Lung (tissue), 11 donors: ENCODE measurements at regions not wholly inside any gene's neighbourhood (a gene's known extent, or its start where the extent isn't known, plus 50 kb on each side); places are given as distances from the start of the nearest gene placed in this dataset.

Experiments used
- ATAC-seq: fragments of 200-7000 bp; cut with Tn5 transposase; one replicate; pipeline ENCODE4 v1.9.1; 2020; ENCODE audit warnings: moderate number of reproducible peaks; ENCODE audit not compliant: insufficient read depth, low FRiP score
- DNase-seq, 3 donors: peaks; one replicate each; pipeline ENCODE4 v3.0.0-alpha.2; 2013 to 2017
- H3K27ac ChIP-seq, 2 donors: one replicate each; pipeline ENCODE4 v1.5.1; 2013; ENCODE audit warnings: mild to moderate bottlenecking in 2 of 2, moderate library complexity in 2 of 2, control low read depth in 1 of 2, inconsistent platforms in 1 of 2, low read depth in 1 of 2, low read length in 1 of 2
- H3K27me3 ChIP-seq, 3 donors: one replicate each; pipeline ENCODE4 v1.5.1; 2013; ENCODE audit warnings: low read length in 2 of 3; ENCODE audit not compliant: control insufficient read depth in 3 of 3, insufficient read depth in 3 of 3
- H3K36me3 ChIP-seq, 4 donors: one replicate each; pipeline ENCODE4 v1.5.1; 2013; ENCODE audit warnings: low read length in 4 of 4, mild to moderate bottlenecking in 1 of 4, moderate library complexity in 1 of 4; ENCODE audit not compliant: control insufficient read depth in 4 of 4, insufficient read depth in 4 of 4
- H3K4me1 ChIP-seq, 5 donors: one replicate each; pipeline ENCODE4 v1.5.1; 2013; ENCODE audit warnings: low read length in 5 of 5, mild to moderate bottlenecking in 2 of 5, moderate library complexity in 1 of 5; ENCODE audit not compliant: control insufficient read depth in 5 of 5, insufficient read depth in 5 of 5
- H3K4me3 ChIP-seq: one replicate; pipeline ENCODE4 v1.5.1; 2013; ENCODE audit warnings: mild to moderate bottlenecking, control low read depth, moderate library complexity
- H3K9ac ChIP-seq, 2 donors: one replicate each; pipeline ENCODE4 v1.5.1; 2013; ENCODE audit warnings: low read length in 2 of 2, control low read depth in 1 of 2; ENCODE audit not compliant: insufficient read depth in 1 of 2
- H3K9me3 ChIP-seq, 4 donors: one replicate each; pipeline ENCODE4 v1.5.1; 2013; ENCODE audit warnings: low read length in 3 of 4, mild to moderate bottlenecking in 1 of 4, moderate library complexity in 1 of 4; ENCODE audit not compliant: control insufficient read depth in 4 of 4, insufficient read depth in 3 of 4
- WGBS, 2 donors: extraction: QIAGEN DNeasy Blood & Tissue Kit; methylation state at CpG; one replicate each; pipeline ENCODE4 v1.1.7; 2013; 5-methylcytosine and 5-hydroxymethylcytosine counted together
- TF ChIP-seq, protein P1 (sequence below): IDR thresholded peaks from 2 replicates; pipeline ENCODE4 v1.5.1; 2012; ENCODE audit warnings: mild to moderate bottlenecking; ENCODE audit errors: control extremely low read depth, extremely low read depth
- donor health status: control.
- donor health status: control.
- donor health status: Bipolar disorder and iron deficiency.
- donor health status: healthy.
- donor health status: DM: yes; HTN: yes; CAD: no.

DNA sequence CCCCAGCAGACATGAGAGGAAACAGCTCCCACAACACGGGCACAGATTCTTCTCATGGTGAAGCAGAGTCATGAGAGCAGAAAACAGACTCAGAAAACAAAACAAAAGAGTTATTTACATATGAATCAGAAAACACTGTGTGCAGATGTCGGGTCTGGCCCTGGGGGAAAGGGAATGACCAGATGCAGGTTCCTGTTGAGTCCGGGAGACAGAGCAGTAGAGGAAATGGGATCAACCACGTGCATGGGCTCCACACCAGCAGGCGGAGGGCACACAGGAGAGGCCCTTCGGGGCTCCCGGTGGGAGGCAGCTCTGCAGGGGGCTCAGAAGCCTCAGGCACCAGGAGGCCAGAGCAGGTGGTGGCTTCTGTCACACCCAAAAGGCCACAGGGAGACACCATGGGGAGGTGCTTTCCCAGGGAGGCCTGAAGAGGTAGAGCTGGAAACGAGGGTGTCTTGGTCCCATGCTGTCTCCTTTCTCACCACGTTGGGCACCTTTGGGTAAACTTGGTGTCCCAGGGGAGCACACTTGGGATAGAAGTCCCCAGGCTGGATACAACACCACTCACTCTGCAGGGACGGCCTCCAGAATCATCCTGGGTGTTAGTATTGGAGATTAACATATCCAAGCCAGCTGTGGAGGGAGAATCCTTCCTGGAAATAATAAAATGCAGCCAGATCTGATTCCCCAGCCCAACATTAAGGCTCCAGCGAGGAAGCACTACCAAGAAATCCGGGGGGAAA is 764.7 kb downstream of the BRD1 start:
- 46 to 47% methylated on average over 12 of the region's 12 CpGs for WGBS, 2 donors

DNA sequence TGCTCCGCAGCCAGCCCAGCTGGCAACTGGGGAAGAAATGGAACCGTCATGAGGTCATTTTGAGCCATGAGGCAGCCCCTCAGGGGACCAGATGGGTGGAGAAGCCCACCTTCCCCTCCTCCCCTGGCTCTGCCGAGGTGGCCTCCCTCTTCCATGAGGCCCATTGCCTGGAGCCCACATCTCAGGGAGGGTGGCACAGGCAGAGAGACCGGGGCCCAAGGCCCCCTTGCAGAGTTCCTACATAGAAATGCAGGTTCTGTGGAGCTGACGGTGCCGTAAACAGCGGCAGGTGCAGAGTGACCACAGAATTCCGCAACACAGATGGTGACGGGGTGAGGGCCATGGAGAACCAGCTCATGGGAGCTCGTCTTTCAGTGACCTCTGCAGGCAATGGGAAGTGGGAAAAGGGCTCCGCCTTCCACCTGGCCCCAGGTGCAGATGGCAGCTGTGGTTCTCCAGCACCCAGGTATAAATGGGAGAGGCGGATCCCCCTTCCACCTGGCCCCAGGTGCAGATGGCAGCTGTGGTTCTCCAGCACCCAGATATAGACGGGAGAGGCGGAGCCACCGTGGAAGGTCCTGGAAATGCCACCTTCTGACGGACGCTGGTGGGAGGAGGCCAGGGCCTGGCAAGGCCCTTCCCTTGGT is 765.4 kb downstream of the BRD1 start:
- peaks cover 2 to 7% (median 4%) of the 10 kb centered on the region in 3 donors for H3K27me3 ChIP-seq
- H3K36me3 ChIP-seq = no peaks in the 10 kb centered on the region
- H3K9ac ChIP-seq = no peak overlapping the region
- DNase-seq (no peak), ATAC-seq (no peak)
- H3K9me3 ChIP-seq = peaks cover 0 to 11% (median 0%) of the 10 kb centered on the region in 4 donors
- H3K4me1 ChIP-seq = no peaks in the 10 kb centered on the region
- no peak overlapping the region for H3K27ac ChIP-seq
- WGBS, 2 donors = 80 to 84% methylated on average over 17 of the region's 17 CpGs
- TF ChIP-seq, protein P1, sequence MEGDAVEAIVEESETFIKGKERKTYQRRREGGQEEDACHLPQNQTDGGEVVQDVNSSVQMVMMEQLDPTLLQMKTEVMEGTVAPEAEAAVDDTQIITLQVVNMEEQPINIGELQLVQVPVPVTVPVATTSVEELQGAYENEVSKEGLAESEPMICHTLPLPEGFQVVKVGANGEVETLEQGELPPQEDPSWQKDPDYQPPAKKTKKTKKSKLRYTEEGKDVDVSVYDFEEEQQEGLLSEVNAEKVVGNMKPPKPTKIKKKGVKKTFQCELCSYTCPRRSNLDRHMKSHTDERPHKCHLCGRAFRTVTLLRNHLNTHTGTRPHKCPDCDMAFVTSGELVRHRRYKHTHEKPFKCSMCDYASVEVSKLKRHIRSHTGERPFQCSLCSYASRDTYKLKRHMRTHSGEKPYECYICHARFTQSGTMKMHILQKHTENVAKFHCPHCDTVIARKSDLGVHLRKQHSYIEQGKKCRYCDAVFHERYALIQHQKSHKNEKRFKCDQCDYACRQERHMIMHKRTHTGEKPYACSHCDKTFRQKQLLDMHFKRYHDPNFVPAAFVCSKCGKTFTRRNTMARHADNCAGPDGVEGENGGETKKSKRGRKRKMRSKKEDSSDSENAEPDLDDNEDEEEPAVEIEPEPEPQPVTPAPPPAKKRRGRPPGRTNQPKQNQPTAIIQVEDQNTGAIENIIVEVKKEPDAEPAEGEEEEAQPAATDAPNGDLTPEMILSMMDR = no peak
- H3K4me3 ChIP-seq = no peak overlapping the region

More for the DNA sequence above, 764.7 kb downstream of the BRD1 start:
- Histone ChIP-seq H3K4me3 (no peak overlapping the region), H3K27me3 (peaks cover 2 to 7% (median 4%) of the 10 kb centered on the region in 3 donors), H3K27ac (no peak overlapping the region), H3K9me3 (peaks cover 0 to 11% (median 0%) of the 10 kb centered on the region in 4 donors), H3K4me1 (no peaks in the 10 kb centered on the region), H3K36me3 (no peaks in the 10 kb centered on the region), H3K9ac (no peak overlapping the region)
- ATAC-seq = no peak
- TF ChIP-seq, protein P1 = no peak
- DNase-seq = no peak

DNA sequence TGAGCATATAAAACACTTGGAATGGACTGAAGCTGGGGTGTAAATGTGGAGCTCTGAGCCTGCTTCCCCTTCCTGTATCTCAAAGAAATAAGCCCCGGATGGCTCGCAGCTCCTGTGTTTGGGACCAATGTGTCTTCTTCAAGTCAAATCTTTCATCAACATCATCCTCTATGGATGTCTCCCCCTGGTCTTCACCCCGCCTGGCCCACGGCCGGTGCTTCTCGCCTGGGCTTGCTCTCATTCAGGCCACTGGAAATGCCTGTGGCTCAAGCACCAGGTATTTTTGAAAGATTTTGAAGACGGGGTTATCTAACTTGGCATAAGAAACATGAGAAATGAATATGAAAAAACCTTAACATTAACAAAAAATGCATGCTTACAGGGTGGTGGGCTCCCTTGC is 769.8 kb downstream of the BRD1 start:
- DNase-seq (no peak), ATAC-seq (no peak)
- H3K9ac ChIP-seq = no peak overlapping the region
- no peak overlapping the region for H3K4me3 ChIP-seq
- peaks cover 6 to 10% (median 7%) of the 10 kb centered on the region in 3 donors for H3K27me3 ChIP-seq
- H3K36me3 ChIP-seq = no peaks in the 10 kb centered on the region
- WGBS, 2 donors = 81 to 83% methylated on average over 7 of the region's 7 CpGs
- no peaks in the 10 kb centered on the region for H3K4me1 ChIP-seq
- H3K9me3 ChIP-seq = peaks cover 0 to 8% (median 0%) of the 10 kb centered on the region in 4 donors
- H3K27ac ChIP-seq = no peak overlapping the region
- TF ChIP-seq, protein P1 = no peak
